H9 (cell line): ENCODE measurements at regions not wholly inside any gene's neighbourhood (a gene's known extent, or its start where the extent isn't known, plus 50 kb on each side); places are given as distances from the start of the nearest gene placed in this dataset.

Experiments
- DNase-seq: peaks from one replicate; pipeline ENCODE4 v3.0.0-alpha.2; 2017
- H2AFZ ChIP-seq: one replicate; pipeline ENCODE4 v1.6.1; 2013; ENCODE audit warnings: mild to moderate bottlenecking, low read length, control low read depth, moderate library complexity
- H2AK5ac ChIP-seq: 2 replicates; pipeline ENCODE4 v1.6.1; 2013; ENCODE audit warnings: low read length, control low read depth, mixed read lengths; ENCODE audit not compliant: insufficient read length
- H2BK120ac ChIP-seq: one replicate; pipeline ENCODE4 v1.6.1; 2013; ENCODE audit warnings: low read depth, mild to moderate bottlenecking, low read length, control low read depth, inconsistent platforms; ENCODE audit not compliant: poor library complexity, severe bottlenecking
- H2BK12ac ChIP-seq: 2 replicates; pipeline ENCODE4 v1.6.1; 2013; ENCODE audit warnings: low read length, control low read depth, mixed read lengths, low read depth; ENCODE audit not compliant: insufficient read length
- H2BK15ac ChIP-seq: 2 replicates; pipeline ENCODE4 v1.6.1; 2013; ENCODE audit warnings: low read depth, low read length, control low read depth
- H2BK20ac ChIP-seq: one replicate; pipeline ENCODE4 v1.6.1; 2013; ENCODE audit warnings: low read depth, mild to moderate bottlenecking, low read length, control low read depth, inconsistent platforms; ENCODE audit not compliant: poor library complexity, severe bottlenecking
- H2BK5ac ChIP-seq: 2 replicates; pipeline ENCODE4 v1.6.1; 2013; ENCODE audit warnings: low read length, control low read depth, mixed read lengths; ENCODE audit not compliant: insufficient read length
- H3K14ac ChIP-seq: 2 replicates; pipeline ENCODE4 v1.6.1; 2013; ENCODE audit warnings: low read length, control low read depth; ENCODE audit not compliant: insufficient read depth
- H3K18ac ChIP-seq: 2 replicates; pipeline ENCODE4 v1.6.1; 2013; ENCODE audit warnings: low read depth, mild to moderate bottlenecking, mixed read lengths, low read length, control low read depth; ENCODE audit not compliant: insufficient read length
- H3K23ac ChIP-seq: 2 replicates; pipeline ENCODE4 v1.6.1; 2013; ENCODE audit warnings: low read length, control low read depth, mixed read lengths, low read depth; ENCODE audit not compliant: insufficient read length
- H3K23me2 ChIP-seq: 2 replicates; pipeline ENCODE4 v1.6.1; 2013; ENCODE audit warnings: low read depth, mild to moderate bottlenecking, mixed read lengths, low read length, control low read depth; ENCODE audit not compliant: insufficient read length, poor library complexity, severe bottlenecking
- H3K27ac ChIP-seq: 2 replicates; pipeline ENCODE4 v1.5.1; 2013; ENCODE audit warnings: low read length, control low read depth, mixed read lengths, low read depth; ENCODE audit not compliant: insufficient read length
- H3K27me3 ChIP-seq: 2 replicates; pipeline ENCODE4 v1.6.1; 2013; ENCODE audit warnings: low read length, control low read depth, inconsistent platforms; ENCODE audit not compliant: insufficient read depth
- H3K4ac ChIP-seq: 2 replicates; pipeline ENCODE4 v1.6.1; 2013; ENCODE audit warnings: low read depth, mild to moderate bottlenecking, control low read depth, inconsistent platforms, low read length, moderate library complexity
- H3K4me1 ChIP-seq: 2 replicates; pipeline ENCODE4 v1.6.1; 2013; ENCODE audit warnings: low read length, control low read depth, inconsistent platforms; ENCODE audit not compliant: insufficient read depth
- H3K4me2 ChIP-seq: 2 replicates; pipeline ENCODE4 v1.6.1; 2013; ENCODE audit warnings: low read length, control low read depth, mixed read lengths; ENCODE audit not compliant: insufficient read length, insufficient read depth
- H3K56ac ChIP-seq: 2 replicates; pipeline ENCODE4 v1.6.1; 2013; ENCODE audit warnings: low read depth, mild to moderate bottlenecking, mixed read lengths, low read length, control low read depth; ENCODE audit not compliant: insufficient read length
- H3K79me1 ChIP-seq: 2 replicates; pipeline ENCODE4 v1.6.1; 2013; ENCODE audit warnings: low read depth, mild to moderate bottlenecking, moderate library complexity, low read length, control low read depth, inconsistent platforms; ENCODE audit not compliant: insufficient read depth, poor library complexity, severe bottlenecking
- H3K79me2 ChIP-seq: 2 replicates; pipeline ENCODE4 v1.6.1; 2013; ENCODE audit warnings: low read length, control low read depth, inconsistent platforms; ENCODE audit not compliant: insufficient read depth
- H3K9ac ChIP-seq: 2 replicates; pipeline ENCODE4 v1.6.1; 2013; ENCODE audit warnings: low read length, control low read depth, mixed read lengths; ENCODE audit not compliant: insufficient read length; ENCODE audit errors: extremely low read depth
- H3K9me3 ChIP-seq: one replicate; pipeline ENCODE4 v1.6.1; 2013; ENCODE audit warnings: low read depth, low read length, inconsistent platforms; ENCODE audit not compliant: control insufficient read depth
- H3T11ph ChIP-seq: one replicate; pipeline ENCODE4 v1.6.1; 2013; ENCODE audit warnings: mild to moderate bottlenecking, low read length, control low read depth, inconsistent platforms
- H4K20me1 ChIP-seq: one replicate; pipeline ENCODE4 v1.6.1; 2013; ENCODE audit not compliant: control insufficient read depth, insufficient read length, insufficient read depth
- H4K5ac ChIP-seq: 2 replicates; pipeline ENCODE4 v1.6.1; 2013; ENCODE audit warnings: low read depth, mild to moderate bottlenecking, mixed read lengths, low read length, control low read depth; ENCODE audit not compliant: insufficient read length
- H4K8ac ChIP-seq: replicated peaks from 2 replicates; pipeline ENCODE4 v1.6.1; 2013; ENCODE audit warnings: low read length, control low read depth, mixed read lengths, low read depth; ENCODE audit not compliant: insufficient read length
- H4K91ac ChIP-seq: 2 replicates; pipeline ENCODE4 v1.6.1; 2013; ENCODE audit warnings: low read depth, mild to moderate bottlenecking, moderate library complexity, mixed read lengths, low read length, control low read depth; ENCODE audit not compliant: insufficient read length
- H3K27ac Mint-ChIP-seq, 3 experiments: 2 replicates in 2 of 3; 3 replicates in 1 of 3; pipeline ENCODE4 v1.8.0; 2020 to 2021; ENCODE audit warnings: mixed read lengths in 3 of 3, mild to moderate bottlenecking in 1 of 3, moderate library complexity in 1 of 3
- H3K27me3 Mint-ChIP-seq: 2 replicates; pipeline ENCODE4 v1.8.0; 2021; ENCODE audit warnings: low read depth, mild to moderate bottlenecking, moderate library complexity, mixed read lengths
- H3K36me3 Mint-ChIP-seq, 3 experiments: 2 replicates in 2 of 3; 3 replicates in 1 of 3; pipeline ENCODE4 v1.8.0; 2020 to 2021; ENCODE audit warnings: low read depth in 3 of 3, mixed read lengths in 3 of 3; ENCODE audit not compliant: insufficient read depth in 1 of 3
- H3K4me1 Mint-ChIP-seq, 2 experiments: 2 replicates each; pipeline ENCODE4 v1.8.0; 2020; ENCODE audit warnings: mixed read lengths in 2 of 2
- H3K4me3 Mint-ChIP-seq, 2 experiments: 2 replicates in 1 of 2; 3 replicates in 1 of 2; pipeline ENCODE4 v1.8.0; 2020 to 2021; ENCODE audit warnings: mild to moderate bottlenecking in 2 of 2, mixed read lengths in 2 of 2, moderate library complexity in 1 of 2
- H3K9me3 Mint-ChIP-seq, 2 experiments: 2 replicates in 1 of 2; 3 replicates in 1 of 2; pipeline ENCODE4 v1.8.0; 2020; ENCODE audit warnings: mild to moderate bottlenecking in 2 of 2, mixed read lengths in 2 of 2, moderate library complexity in 1 of 2
- WGBS: extraction: QIAGEN DNeasy Blood & Tissue Kit; methylation state at CpG from one replicate; pipeline ENCODE4 v1.1.7; 2013; ENCODE audit warnings: missing lambda C conversion rate, low lambda C conversion rate, mixed read lengths; ENCODE audit not compliant: insufficient read length; ENCODE audit errors: extremely low coverage; 5-methylcytosine and 5-hydroxymethylcytosine counted together
- TF ChIP-seq, protein P1 (sequence below): fragments of 200-600 bp; sonication (generic); conservative IDR thresholded peaks from 3 replicates; pipeline ENCODE4 v1.8.0; 2021; ENCODE audit warnings: antibody characterized with exemption, mild to moderate bottlenecking

DNA sequence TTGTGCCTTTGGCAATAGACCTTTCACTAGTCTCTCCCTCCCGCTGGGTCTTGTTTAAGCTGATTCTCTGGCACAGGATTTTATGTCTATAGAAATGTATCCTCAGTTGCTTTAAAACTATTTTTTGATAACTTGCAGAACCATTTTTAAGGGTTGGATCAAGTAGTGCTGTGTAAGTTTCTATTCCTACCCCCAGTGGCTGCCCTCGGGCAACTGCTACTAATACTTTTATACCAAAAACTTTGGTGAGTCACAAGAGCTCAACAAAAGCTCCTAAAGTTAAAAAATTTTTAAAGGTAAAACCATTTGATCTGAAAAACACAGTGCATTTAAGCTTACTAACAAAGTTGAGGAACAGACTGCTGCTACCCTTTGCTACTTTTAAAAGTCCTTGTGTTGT is 1460.6 kb upstream of the PCDH7 start:
- H3K4me1 Mint-ChIP-seq = peaks cover 3 to 5% of the 10 kb centered on the region in 2 experiments; a peak in 3 of 4 replicates
- no peak overlapping the region; a peak in 1 of 7 replicates for H3K27ac Mint-ChIP-seq
- Histone ChIP-seq H3K27ac (no peak overlapping the region), H2BK120ac (no peak overlapping the region), H3K79me2 (no peaks in the 10 kb centered on the region), H3K4me1 (no peaks in the 10 kb centered on the region), H3K23me2 (no peaks in the 10 kb centered on the region), H2AK5ac (no peak overlapping the region), H4K8ac (no peak overlapping the region), H2BK12ac (no peak overlapping the region), H2BK15ac (no peak overlapping the region), H3K4me2 (no peak overlapping the region), H3K14ac (no peak overlapping the region), H3K23ac (no peak overlapping the region), H4K20me1 (no peaks in the 10 kb centered on the region), H2BK5ac (no peak overlapping the region), H3K79me1 (no peaks in the 10 kb centered on the region), H3K9ac (no peak overlapping the region), H4K5ac (no peak overlapping the region), H3K27me3 (no peaks in the 10 kb centered on the region), H3K18ac (no peak overlapping the region), H4K91ac (no peak overlapping the region), H3K9me3 (no peaks in the 10 kb centered on the region), H2BK20ac (no peak overlapping the region), H2AFZ (no peak overlapping the region), H3K4ac (no peak overlapping the region), H3K56ac (no peak overlapping the region), H3T11ph (no peak overlapping the region)
- H3K9me3 Mint-ChIP-seq = peaks cover 15 to 16% of the 10 kb centered on the region in 2 experiments
- peaks cover 8 to 18% (median 13%) of the 10 kb centered on the region in 3 experiments; a peak in 6 of 7 replicates for H3K36me3 Mint-ChIP-seq
- TF ChIP-seq, protein P1, sequence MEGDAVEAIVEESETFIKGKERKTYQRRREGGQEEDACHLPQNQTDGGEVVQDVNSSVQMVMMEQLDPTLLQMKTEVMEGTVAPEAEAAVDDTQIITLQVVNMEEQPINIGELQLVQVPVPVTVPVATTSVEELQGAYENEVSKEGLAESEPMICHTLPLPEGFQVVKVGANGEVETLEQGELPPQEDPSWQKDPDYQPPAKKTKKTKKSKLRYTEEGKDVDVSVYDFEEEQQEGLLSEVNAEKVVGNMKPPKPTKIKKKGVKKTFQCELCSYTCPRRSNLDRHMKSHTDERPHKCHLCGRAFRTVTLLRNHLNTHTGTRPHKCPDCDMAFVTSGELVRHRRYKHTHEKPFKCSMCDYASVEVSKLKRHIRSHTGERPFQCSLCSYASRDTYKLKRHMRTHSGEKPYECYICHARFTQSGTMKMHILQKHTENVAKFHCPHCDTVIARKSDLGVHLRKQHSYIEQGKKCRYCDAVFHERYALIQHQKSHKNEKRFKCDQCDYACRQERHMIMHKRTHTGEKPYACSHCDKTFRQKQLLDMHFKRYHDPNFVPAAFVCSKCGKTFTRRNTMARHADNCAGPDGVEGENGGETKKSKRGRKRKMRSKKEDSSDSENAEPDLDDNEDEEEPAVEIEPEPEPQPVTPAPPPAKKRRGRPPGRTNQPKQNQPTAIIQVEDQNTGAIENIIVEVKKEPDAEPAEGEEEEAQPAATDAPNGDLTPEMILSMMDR = no peak
- no peaks in the 10 kb centered on the region for H3K27me3 Mint-ChIP-seq
- no CpG with 5 or more reads among the region's 2 CpGs for WGBS
- no peak overlapping the region for H3K4me3 Mint-ChIP-seq
- no peak for DNase-seq
